ENCODE measurements at regions not wholly inside any gene's neighbourhood (a gene's known extent, or its start where the extent isn't known, plus 50 kb on each side); places are given as distances from the start of the nearest gene placed in this dataset.
A peak's percentile ranks its signal among the peaks of the same experiment; 100 is the strongest.

- no peak for DNase-seq (ENCODE audit: low read depth)
Measured at GRCh38 chr4:176979416-176979815, 186.7 kb upstream of the VEGFC start.

GRCh38 chr4:176981074-176981473 is 188.4 kb upstream of the VEGFC start:
- DNase-seq (ENCODE audit: low read depth) = peak; percentile 55

DNA sequence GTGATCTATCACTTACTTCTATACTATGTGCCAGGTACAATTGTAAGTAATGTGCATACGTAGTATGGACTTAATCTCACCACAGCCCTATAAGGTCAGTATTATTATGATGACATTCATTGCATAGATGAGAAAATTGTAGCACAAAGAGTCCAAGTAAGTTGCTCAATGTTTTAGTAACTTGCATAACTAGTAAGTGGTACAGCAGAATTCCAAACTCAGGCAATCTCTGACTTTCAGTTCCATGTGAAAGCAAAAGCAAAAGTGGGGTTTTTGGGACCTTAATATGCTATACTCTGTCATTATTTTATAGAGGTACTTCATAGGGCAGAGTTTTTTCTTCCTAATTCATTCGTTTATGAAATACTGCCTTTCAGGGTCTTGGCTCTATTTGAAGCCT is 188.8 kb upstream of the VEGFC start:
- peak; percentile 56 for DNase-seq (ENCODE audit: low read depth)

DNA sequence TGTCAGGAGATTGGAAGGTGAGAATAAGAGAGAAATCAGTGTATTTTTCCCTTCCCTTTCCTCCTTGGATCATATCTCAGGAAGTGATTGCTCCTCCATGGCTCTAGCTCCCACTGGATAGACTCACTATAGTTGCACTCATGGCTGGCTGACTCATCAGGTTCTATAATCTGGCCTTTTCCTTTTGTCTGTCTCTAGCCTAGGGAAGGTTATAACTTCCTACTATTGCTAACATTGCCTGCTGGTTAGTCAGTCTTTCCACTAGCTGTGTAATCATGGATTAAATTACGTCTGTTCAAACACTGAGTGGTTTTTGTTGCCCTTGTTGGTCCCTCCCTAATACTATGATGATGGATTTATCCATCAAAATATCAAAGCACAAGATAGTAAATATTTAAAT is 195.5 kb upstream of the VEGFC start:
- DNase-seq (ENCODE audit: low read depth) = peak; percentile 98

GRCh38 chr4:176989186-176989585 is 196.5 kb upstream of the VEGFC start:
- no peak for DNase-seq (ENCODE audit: low read depth)

GRCh38 chr4:176999935-177000543 is 207.3 kb upstream of the VEGFC start:
- no peak for DNase-seq (ENCODE audit: low read depth)

- DNase-seq (ENCODE audit: low read depth) = peak; percentile 55
Measured at GRCh38 chr4:177001271-177002175, 208.8 kb upstream of the VEGFC start.

GRCh38 chr4:177005674-177006230 is 213.0 kb upstream of the VEGFC start:
- peak; percentile 89 for DNase-seq (ENCODE audit: low read depth)

DNA sequence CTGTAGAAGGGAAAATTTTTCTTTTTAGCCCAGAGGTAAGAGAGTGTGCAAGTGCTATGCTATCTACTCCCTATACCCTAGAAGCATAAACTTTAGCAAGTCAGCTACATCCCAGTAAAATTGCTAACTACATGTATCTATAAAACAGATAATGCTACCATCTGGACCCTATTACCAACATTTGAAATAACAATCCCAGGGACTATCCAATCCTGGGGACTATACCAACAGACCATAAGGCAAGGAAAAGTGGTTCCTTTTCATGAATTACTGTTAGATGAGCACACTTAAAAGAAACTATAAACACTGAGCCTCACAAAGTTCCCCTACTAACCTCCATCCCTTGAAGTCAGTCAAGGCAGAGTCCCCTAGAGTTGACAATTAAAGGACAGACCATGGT is 213.6 kb upstream of the VEGFC start:
- no peak for DNase-seq (ENCODE audit: low read depth)

DNA sequence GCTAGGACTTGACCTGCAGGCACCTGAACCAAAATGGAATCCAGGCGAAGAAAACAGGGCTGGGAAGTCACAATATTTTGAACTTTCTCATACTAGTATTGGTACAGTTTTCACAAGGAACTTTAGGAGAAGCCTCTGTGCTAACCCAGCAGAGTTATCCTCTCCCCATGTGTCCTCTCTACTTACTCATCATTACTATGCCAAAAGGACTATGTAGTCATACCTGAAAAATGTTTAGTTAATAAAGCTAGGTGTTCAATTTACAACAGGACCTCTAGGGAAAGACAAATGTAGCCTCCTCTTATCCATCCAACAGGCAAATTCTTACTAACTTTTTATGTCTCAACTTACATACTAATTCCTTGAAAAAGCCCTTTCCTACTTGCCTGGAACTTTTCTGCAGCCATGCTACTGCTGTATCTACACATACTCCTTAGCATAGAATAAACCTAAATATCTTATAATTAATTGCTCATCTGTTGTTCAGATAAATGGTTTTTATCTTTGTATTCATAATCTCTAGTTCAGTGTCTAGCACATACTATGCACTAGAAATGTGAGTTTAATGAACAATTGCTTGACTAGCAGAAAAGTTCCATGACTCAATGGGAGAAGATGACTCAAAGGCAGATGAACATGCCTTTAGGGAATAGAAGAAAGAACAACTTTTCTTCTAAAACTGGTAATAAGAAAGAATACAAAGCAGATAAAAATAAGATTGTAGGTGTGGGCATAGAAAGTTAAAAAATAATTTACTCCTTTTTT is 215.5 kb upstream of the VEGFC start:
- DNase-seq (ENCODE audit: low read depth) = peak; percentile 88

GRCh38 chr4:177008836-177009501 is 216.2 kb upstream of the VEGFC start:
- DNase-seq (ENCODE audit: low read depth) = peak; percentile 77

- DNase-seq (ENCODE audit: low read depth) = no peak
Measured at GRCh38 chr4:177010418-177010817, 217.7 kb upstream of the VEGFC start.

DNA sequence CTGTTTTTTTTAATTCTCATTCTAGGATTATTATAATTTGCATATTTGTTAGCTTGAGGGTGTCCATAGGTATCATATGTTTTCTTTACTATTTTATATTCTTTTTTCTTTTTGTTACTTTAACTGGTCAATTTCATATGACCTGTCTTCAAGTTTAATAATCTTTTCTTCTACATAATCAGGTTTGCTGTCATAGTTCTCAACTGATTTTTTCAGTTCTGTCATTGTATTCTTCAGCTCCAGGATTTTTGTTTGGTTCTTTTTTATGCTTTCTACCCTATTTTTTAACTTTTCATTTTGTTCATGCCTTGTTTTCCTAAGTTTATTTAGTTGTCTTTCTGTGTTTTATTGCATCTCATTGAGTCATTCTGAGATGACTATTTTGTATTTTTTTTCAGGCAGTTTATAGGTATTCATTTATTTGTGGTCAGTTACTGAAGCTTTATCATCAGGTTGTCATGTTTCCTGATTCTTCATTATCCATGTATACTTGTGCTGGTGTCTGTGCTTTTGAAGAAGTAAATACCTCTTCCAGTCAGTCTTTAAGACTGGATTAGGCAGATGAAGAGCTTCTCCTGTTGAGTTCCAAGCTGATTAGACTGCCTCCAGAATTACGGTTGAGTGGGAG is 220.3 kb upstream of the VEGFC start:
- DNase-seq (ENCODE audit: low read depth) = peak; percentile 51

DNA sequence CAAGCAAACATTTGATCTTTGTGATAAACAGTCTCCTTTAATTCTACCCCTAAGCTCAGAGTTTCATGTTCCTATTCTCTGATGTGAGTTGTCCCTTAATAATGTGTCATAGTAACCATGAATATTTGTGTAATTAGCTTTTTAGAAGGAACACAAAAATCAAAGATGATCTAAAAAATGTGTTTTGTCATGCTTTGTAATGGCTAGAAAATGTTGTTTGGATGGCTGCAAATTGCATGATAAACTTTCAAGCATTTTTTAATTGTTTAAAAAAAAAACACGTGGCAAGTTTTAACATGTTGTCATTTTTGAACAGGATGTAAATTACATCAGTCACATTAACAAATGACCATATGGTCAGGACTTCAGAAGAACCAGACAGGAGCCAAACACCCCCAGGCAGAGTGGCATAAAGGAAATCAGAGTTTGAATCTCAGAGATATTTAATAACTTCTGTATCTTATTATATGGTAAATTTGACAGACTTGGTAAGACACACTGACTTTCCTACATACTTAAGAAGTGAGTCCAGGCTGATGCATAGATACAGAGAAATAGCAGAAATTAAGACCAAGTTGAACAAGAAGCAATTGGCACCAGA is 223.9 kb upstream of the VEGFC start:
- DNase-seq (ENCODE audit: low read depth) = peak; percentile 48

DNA sequence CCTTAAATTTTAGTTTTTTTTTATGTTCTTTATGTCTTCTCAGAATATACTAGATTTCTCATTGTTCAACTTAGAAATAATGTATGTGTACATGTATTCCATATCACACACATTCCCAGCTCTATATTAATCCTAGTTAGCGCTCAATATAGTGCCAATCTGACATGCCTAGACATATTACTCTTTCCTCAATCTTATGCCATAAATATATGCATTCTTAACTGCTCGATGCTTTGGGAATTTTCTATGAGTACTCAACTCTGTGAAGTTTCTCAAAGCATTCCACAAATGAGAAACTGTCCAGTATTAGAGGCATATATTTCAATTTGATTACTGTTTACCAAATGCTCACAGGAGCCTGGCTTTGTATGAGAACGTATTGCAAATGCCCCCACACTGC is 231.2 kb upstream of the VEGFC start:
- no peak for DNase-seq (ENCODE audit: low read depth)

- DNase-seq (ENCODE audit: low read depth) = peak; percentile 48
Measured at GRCh38 chr4:177032341-177032740, 239.6 kb upstream of the VEGFC start.

- DNase-seq (ENCODE audit: low read depth) = no peak
Measured at GRCh38 chr4:177033135-177033534, 240.4 kb upstream of the VEGFC start.

- no peak for DNase-seq (ENCODE audit: low read depth)
Measured at GRCh38 chr4:177033632-177034031, 240.9 kb upstream of the VEGFC start.

GRCh38 chr4:177041356-177041755 is 248.6 kb upstream of the VEGFC start:
- DNase-seq (ENCODE audit: low read depth) = peak; percentile 27

DNA sequence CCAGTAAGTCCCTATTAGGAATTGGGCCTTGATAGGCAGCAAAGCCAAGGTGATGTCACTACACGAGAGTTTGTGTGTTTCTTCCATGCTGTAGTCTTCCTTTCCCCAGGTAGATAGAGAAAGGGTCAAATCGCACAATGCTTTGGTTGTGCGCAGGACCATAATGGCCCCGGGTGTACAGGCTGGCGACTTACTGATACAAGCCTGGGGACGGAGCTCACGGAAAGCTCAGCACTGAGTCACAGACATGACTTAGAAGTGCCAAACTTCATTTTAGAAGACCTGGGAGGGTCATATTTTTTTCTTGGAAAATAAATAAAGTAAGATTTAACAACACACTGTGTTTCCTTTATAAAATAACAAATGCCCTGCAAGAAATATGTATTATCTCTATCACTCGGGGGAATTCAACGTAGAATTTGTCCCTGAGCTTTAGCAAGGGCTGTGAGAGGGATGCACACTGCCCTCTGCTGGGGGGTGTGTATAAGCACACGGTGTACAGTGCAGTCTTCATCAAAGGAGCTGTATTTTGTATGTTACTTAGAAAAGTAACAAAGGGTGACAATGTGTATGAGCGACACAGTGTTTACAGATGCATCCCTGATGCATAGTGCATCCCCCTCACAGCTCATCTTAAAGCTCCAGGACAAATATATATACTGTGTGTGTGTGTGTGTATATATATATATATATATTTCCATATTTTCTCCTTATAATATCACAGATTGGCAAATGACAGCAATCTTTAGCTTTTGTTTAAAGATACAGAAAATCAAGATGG is 254.5 kb upstream of the VEGFC start:
- DNase-seq (ENCODE audit: low read depth) = peak; percentile 81

Measured in LHCN-M2 (cell line).